GM21723 (cell line): ENCODE measurements at regions not wholly inside any gene's neighbourhood (a gene's known extent, or its start where the extent isn't known, plus 50 kb on each side); places are given as distances from the start of the nearest gene placed in this dataset.

ENCODE experiments used
- ATAC-seq: cut with Tn5 transposase; IDR thresholded peaks from one replicate; pipeline ENCODE4 v1.9.1; 2021; ENCODE audit warnings: mild to moderate bottlenecking, moderate library complexity; ENCODE audit not compliant: unreplicated experiment

- ATAC-seq = no peak
Measured at GRCh38 chr2:83695037-83695436, 764.0 kb downstream of the SUCLG1 start.

GRCh38 chr2:83689402-83689801, 769.7 kb downstream of the SUCLG1 start:
- no peak for ATAC-seq

GRCh38 chr2:83686863-83687262, 772.2 kb downstream of the SUCLG1 start:
- no peak for ATAC-seq

GRCh38 chr2:83674050-83674449, 785.0 kb downstream of the SUCLG1 start:
- ATAC-seq = no peak

DNA sequence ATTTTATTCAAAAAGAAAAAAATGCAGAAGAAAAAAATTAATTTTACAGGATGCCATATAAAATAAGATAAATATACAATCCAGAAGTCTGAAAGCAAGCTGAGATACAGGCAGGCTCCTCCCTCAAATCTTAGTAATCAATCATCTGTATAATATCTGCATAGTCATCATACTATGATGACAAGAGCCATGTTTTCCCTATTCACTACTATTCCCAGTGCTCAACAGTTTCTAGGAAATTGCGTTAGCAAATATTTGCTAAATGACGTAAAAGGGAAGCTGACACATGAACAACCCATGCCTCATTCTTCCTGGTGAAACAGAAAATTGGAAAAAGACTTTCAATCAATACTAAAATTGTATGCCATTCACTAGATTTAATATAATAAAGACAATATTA, 793.2 kb downstream of the SUCLG1 start:
- ATAC-seq = no peak

GRCh38 chr2:83665154-83665553, 793.9 kb downstream of the SUCLG1 start:
- ATAC-seq = no peak

DNA sequence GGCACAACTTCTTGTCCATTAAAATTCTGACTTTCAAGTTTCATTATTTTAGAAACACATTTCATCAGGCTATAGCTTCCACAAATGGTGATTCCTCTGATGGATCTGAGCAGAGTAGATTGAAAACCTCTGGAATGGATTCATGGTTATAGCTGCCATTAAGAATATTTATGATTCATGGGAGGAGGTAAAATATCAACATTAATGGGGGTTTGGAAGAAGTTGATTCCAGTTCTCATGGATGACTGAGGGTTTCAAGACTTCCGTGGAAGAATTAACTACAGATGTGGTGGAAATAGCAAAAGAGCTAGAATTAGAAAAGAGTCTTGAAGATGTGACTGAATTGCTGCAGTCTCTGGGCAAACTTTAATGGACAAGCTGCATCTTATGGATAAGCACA, 797.4 kb downstream of the SUCLG1 start:
- ATAC-seq = no peak

- no peak for ATAC-seq
Measured at GRCh38 chr2:83654091-83654611, 804.9 kb downstream of the SUCLG1 start.

GRCh38 chr2:83650898-83651297, 808.2 kb downstream of the SUCLG1 start:
- ATAC-seq = no peak

DNA sequence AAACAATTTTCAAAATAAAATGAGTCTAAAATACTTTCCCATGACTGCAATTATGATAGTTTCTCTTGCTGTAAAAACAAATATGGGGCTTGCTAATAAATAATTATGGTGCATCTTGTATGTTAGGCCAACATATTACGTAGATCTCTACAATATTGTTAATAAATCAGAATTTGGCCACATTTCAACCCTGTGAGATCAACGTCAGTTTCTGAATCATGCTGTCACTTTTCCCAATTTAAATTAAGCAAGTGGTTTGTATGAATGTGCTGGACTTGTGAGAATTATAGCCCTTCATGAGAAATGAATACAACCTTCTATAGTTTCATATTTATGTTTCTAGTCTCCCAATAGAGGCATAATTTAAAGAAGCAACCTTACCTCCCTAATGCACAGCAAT, 808.9 kb downstream of the SUCLG1 start:
- no peak for ATAC-seq

DNA sequence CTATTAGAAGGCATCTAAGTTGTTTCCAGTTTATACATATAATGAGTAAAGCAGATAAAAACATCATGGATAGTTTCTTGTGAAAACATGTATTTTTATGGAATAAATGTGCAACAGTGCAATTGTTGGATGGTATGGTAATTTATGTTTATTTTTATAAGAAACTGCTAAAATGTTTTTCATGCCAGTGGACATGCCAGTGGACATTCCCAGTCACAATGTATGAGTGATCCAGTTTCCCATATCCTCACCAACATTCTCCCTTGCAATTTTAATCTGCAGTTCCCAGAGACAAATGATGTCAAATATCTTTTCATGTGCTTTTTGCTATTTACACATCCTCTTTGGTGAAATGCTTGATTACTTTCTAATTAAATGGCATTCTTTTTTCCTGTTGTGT, 818.6 kb downstream of the SUCLG1 start:
- ATAC-seq = no peak

GRCh38 chr2:83633423-83633822, 825.7 kb downstream of the SUCLG1 start:
- no peak for ATAC-seq

- no peak for ATAC-seq
Measured at GRCh38 chr2:83630351-83630750, 828.7 kb downstream of the SUCLG1 start.

DNA sequence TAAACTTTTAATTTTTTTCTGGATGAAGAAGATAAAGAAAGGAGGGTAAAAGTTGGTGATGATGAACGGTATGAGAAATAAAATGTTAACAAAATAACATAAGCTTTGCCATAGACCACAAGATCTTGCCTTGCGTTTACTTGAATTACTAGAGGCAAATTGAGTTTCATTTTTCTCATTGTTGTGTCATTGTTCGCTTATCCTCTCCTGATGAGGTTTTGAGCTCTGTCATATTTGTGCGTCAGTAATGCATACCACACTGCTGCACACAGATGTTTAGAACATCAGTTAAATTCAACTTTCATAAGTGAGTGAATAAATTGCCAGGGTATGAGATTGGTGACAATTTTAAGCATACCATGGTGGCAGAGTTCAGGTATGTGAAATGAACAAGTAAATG, 843.6 kb downstream of the SUCLG1 start:
- no peak for ATAC-seq

- no peak for ATAC-seq
Measured at GRCh38 chr2:83613178-83613577, 845.9 kb downstream of the SUCLG1 start.

DNA sequence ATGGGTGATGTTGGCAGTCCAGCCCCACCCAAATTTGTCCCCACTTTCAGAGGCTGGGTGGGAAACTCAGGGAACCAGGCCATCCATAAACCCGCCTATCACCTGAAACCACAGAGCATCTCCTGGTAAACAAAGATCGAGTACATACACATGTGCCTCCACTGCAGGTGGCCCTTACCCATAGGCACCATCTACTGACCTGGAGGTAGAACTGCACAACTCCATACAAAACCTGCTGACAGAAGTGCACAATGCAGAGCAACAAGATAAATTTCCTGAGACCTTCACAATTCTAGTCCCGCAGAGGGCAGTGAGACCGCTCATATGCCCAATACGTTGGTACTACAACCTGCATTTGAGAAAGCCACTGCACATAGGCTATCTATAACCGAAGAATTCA, 856.3 kb downstream of the SUCLG1 start:
- ATAC-seq = no peak

DNA sequence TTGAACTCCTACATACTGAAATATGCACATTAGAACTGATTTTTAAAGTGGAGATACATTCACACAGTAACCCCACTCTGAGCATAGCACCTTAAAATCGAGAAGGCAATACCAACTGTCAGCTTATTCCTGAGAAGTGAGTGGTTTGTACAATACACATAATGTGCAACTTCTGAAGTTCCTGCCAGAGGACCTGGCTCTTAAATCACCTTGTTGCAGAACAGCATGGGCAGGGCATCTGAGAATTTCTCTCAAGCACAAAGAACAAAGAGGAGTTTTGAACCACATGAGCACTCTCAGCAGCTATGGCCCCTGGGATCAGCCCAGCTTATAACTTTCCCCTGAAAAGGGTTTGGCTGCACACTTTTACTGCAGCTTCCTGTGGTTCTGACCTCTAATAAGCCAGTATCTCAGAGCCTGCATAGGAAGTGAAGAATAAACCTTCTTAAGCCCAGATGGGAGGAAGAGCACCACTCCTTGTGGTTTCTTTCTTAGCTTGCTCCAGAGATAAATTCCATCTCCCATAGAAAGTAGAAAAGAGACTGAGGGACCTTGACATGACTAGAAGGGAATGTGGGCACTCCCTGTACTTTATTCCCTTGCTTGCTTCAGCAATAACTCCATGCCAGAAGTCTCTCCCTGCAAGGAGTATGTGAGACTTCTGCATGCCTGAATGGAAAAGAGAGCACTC, 862.3 kb downstream of the SUCLG1 start:
- ATAC-seq = no peak

- ATAC-seq = no peak
Measured at GRCh38 chr2:83595926-83596325, 863.2 kb downstream of the SUCLG1 start.

GRCh38 chr2:83595121-83595690, 863.9 kb downstream of the SUCLG1 start:
- ATAC-seq = no peak

- no peak for ATAC-seq
Measured at GRCh38 chr2:83594241-83595120, 864.6 kb downstream of the SUCLG1 start.

DNA sequence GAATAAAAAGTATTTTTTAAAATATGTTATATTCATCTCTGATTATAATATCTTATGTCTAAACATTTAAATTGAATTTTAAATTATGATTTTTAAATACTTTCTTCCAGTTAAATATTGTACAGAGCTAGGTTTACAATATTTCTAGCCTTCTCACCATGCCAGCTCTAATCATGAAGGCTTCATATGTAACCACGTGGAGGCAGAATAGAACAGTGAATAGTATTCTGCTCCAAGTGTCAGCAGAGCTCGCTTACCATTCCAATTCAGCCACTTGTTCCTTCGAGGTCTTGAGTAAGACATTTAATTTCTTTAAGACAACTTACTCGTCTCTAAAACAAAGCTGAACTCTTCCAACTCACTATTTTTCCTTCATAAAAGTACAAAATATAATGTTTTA, 871.8 kb downstream of the SUCLG1 start:
- no peak for ATAC-seq

DNA sequence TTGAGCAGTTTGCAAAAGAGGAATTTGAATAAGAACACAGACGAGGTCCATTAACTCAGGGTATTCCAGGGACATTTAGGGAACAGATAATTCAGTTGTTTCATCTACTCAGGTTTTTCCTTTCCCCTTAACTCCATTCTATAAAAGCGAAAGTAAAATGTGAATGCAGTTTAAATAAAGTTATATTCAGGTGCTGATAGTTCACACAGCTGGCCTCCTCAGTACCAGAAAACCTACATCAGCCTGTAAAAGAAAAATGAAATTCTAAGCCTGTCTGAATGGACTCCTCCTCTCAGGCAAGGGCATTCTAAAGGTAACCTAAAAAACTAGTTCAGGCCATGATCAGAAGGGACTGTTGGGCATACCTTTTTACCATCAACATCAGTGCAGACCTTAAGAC, 873.8 kb downstream of the SUCLG1 start:
- no peak for ATAC-seq
